Mesodermal cell (in vitro differentiated cells): ENCODE measurements at regions not wholly inside any gene's neighbourhood (a gene's known extent, or its start where the extent isn't known, plus 50 kb on each side); places are given as distances from the start of the nearest gene placed in this dataset.
"Not testable (repeated sequence)": the region's sequence is repeated elsewhere in the genome, so short reads cannot be mapped to it uniquely, and the experiment has no call there.

ENCODE experiments used
- H3K27ac ChIP-seq: 2 replicates; pipeline ENCODE4 v1.7.0; 2013; ENCODE audit warnings: mild to moderate bottlenecking, low read depth, low read length, moderate library complexity; ENCODE audit not compliant: severe bottlenecking
- H3K36me3 ChIP-seq: 2 replicates; pipeline ENCODE4 v1.7.1; 2013; ENCODE audit warnings: mild to moderate bottlenecking, low read length, moderate library complexity; ENCODE audit not compliant: control insufficient read depth, insufficient read depth
- H3K4me1 ChIP-seq: one replicate; pipeline ENCODE4 v1.7.1; 2013; ENCODE audit warnings: mild to moderate bottlenecking, low read length; ENCODE audit not compliant: insufficient read depth, control insufficient read depth, poor library complexity, severe bottlenecking
- H3K4me3 ChIP-seq: 2 replicates; pipeline ENCODE4 v1.7.0; 2013; ENCODE audit warnings: low read length, control low read depth, mild to moderate bottlenecking; ENCODE audit not compliant: insufficient read depth, poor library complexity, severe bottlenecking; ENCODE audit errors: extremely low read depth
- H3K9me3 ChIP-seq: 2 replicates; pipeline ENCODE4 v1.7.1; 2013; ENCODE audit warnings: mild to moderate bottlenecking, low read length, moderate library complexity; ENCODE audit not compliant: control insufficient read depth
- WGBS, 2 experiments: methylation state at CpG; one replicate each; pipeline ENCODE4 v1.1.5; 2013; ENCODE audit warnings: missing lambda C conversion rate in 2 of 2; ENCODE audit not compliant: insufficient coverage in 2 of 2; 5-methylcytosine and 5-hydroxymethylcytosine counted together

DNA sequence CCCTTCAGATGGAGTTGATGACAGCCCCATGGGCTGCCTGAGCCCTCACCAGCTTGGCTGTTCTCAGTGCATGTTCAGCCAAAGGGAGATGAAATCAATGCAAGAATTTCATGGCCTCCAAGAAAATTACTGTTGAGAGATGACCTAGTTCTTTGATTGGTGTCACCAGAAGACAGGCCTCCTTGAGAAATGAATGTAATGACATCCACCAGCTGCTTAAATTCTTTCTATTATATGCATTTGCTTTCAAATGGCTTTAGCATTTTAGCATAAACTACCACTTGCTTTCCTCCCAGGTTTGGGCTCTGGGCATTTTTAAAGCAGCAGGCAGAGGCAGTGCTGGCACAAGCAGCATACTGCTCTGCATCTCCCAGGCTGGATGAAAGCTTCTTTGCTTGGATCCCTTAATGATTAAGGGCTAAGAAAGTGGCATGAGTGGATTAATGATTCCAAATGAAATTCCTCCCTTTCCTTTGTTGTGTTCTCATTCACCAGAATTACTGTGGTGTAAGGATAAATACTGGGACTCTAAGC, 278.4 kb downstream of the ZNF326 start:
- Histone ChIP-seq H3K4me1 (no peaks in the 10 kb centered on the region), H3K36me3 (no peaks in the 10 kb centered on the region), H3K9me3 (no peaks in the 10 kb centered on the region), H3K4me3 (no peak overlapping the region), H3K27ac (no peak overlapping the region)

DNA sequence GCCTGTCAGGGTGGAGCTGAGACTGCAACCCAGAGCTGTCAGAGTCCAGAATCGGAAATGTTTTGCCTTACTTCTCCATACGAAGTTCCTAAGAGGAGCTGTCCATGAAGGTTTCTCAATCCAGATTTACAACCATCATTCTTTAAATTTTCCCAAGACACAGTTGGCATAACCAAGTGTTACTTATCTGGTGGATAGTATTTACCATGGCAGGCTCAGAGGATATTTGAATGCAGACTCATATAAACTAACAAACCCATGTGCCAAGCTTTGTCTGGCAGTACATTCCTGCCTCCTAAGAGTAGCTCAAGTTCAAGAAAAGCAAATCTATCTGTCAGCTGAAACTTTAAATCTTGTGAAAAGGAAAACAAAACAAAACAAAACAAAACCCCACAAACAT, 267.9 kb downstream of the ZNF326 start:
- no peak overlapping the region for H3K4me3 ChIP-seq

DNA sequence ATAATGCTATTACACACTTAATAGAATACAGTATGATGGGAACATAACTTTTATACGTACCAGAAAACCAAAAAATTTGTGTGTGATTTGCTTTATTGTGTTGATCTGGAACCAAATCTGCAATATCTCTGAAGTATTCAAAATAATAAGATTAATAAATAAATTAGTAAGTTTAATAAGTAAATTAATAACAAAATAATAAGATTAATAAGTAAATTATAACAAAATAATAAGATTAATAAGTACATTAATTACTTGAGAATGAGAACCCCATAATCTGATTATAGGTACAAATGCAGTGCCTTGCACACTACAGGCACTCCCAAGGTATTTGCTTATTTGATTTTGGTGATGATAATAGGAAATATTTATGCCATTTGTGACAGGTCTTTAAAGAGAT, 267.4 kb downstream of the ZNF326 start:
- WGBS, 2 experiments, result no CpG with 5 or more reads among the region's 1 CpG

More for the DNA sequence above, 267.9 kb downstream of the ZNF326 start:
- Histone ChIP-seq H3K4me1 (no peaks in the 10 kb centered on the region), H3K36me3 (no peaks in the 10 kb centered on the region), H3K9me3 (no peaks in the 10 kb centered on the region), H3K27ac (no peak overlapping the region)
- WGBS, 2 experiments, result 79 to 85% methylated on average over 2 of the region's 2 CpGs

DNA sequence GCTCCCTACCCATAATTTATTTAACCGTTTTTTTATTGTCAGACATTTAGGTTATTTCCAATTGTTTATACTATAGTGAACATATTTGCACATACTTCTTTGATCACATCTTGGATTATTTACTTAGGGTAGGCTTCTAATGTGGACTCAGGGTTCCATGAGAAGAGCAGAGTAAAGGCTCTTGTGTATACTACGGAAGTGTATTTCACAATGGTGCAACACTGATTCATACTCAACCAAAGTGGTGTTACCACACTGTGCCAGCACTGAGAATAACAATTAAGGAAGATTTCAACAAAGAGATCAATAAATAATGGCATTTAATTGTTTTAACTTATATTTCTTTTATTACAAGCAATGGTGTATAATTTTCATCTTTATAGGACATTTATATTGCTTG, 251.2 kb downstream of the ZNF326 start:
- Histone ChIP-seq H3K4me1 (no peaks in the 10 kb centered on the region), H3K27ac (no peak overlapping the region), H3K36me3 (no peaks in the 10 kb centered on the region), H3K4me3 (no peak overlapping the region), H3K9me3 (no peaks in the 10 kb centered on the region)
- WGBS, 2 experiments, result 100% methylated on average over 1 of the region's 2 CpGs; no CpG with 5 or more reads in 1 of the 2 experiments

More for the DNA sequence above, 267.4 kb downstream of the ZNF326 start:
- H3K9me3 ChIP-seq, result no peaks in the 10 kb centered on the region
- H3K36me3 ChIP-seq, result no peaks in the 10 kb centered on the region
- no peaks in the 10 kb centered on the region for H3K4me1 ChIP-seq
- no peak overlapping the region for H3K4me3 ChIP-seq
- H3K27ac ChIP-seq, result no peak overlapping the region

DNA sequence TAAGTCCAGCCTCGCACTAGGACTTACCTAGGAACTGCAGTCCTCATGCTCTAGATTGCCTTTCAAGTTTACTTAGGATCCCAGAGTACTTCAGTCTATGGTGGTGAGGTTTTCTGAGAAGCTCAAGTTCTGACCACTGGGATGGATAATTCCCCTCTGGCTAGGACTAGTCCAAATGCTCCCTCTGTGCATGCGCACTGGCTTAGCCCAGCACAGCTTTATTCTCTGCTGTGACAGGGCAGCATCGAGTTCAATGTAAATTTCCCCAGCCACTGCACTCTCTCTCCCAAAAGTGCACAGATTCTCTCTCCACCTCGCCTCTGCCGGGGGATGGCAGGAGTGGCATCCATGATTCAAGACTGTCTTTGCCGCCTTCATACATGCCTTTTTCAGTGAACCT, 241.6 kb downstream of the ZNF326 start:
- Histone ChIP-seq H3K36me3 (no peaks in the 10 kb centered on the region), H3K9me3 (no peaks in the 10 kb centered on the region), H3K4me1 (no peaks in the 10 kb centered on the region), H3K4me3 (no peak overlapping the region), H3K27ac (no peak overlapping the region)
- WGBS, 2 experiments, result 88 to 91% methylated on average over 4 to 5 of the region's 6 CpGs

DNA sequence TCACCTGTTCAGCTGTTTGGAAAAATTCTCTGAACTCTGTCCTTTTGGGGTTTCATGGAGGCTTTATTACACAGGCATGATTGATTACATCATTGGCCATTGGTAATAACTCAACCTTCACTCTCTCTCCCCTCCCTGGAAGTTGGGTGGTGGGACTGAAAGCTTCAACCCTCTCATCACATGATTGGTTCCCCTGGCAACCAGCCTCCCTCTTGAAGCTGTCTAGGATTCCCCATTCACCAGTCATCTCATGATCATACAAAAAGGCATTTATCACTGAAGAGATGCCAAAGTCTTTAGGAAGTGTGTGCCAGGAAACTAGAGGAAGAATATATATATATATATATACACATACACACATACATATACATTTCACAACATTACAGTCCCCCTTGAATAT, 228.5 kb downstream of the ZNF326 start:
- Histone ChIP-seq H3K4me1 (no peaks in the 10 kb centered on the region), H3K27ac (no peak overlapping the region), H3K36me3 (no peaks in the 10 kb centered on the region), H3K9me3 (peaks cover 7% of the 10 kb centered on the region), H3K4me3 (no peak overlapping the region)

DNA sequence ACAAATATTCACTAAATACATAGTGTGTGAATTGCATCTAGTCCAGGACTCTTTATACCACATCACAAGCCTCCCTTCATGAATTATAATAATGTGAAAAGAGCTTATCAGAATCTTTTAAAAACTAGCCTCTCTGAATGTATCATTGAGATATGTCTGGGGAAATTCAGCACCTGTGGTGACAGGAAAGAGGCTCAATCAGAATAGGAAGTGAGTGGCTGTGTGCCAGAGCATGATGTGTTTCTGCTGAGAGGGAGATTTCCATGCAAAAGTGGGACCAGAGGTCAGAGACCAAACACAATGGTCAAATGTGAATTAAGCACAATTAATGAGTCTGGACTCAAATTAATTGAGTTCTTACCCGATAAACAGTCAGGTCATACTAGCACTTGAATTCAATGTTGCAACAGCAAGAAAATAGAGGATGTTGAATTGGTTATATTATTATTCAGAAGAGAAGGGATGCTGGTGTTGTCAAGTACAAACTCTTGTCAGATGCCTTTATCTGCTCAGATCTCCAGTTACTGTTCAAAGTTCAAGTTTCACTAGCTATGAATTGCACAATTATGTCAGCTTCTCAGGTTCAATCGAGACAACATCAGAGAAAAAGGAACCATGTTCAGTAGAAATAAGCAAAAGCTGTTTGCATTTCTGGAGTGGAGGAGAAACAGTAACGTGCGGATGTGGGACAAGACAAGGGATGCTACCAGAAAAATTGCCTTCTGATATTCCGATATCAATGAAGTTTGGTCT, 226.2 kb downstream of the ZNF326 start:
- Histone ChIP-seq H3K27ac (no peak overlapping the region), H3K4me1 (no peaks in the 10 kb centered on the region), H3K36me3 (no peaks in the 10 kb centered on the region), H3K4me3 (no peak overlapping the region), H3K9me3 (peaks cover 7% of the 10 kb centered on the region)
- WGBS, 2 experiments, result 95 to 98% methylated on average over 4 to 5 of the region's 5 CpGs

DNA sequence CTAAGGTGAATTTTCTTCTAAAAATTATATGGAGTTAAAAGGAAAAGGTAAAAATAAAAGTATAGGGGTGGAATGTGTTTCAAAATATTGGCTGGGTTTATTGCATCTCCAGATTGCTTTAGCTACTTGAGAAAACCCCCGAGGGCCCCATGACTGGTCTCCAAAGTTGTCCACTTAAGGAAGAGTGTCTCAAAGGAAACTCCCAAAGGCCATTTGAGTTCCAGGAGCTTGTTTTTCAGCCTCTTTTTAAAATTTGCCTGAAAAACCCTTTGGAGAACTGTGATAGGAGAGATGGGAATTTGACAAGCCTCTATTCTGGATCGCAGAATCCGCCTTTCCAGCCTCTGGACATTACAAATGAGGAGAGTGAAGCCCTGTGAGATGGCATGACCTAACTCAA, 225.6 kb downstream of the ZNF326 start:
- Histone ChIP-seq H3K4me3 (no peak overlapping the region), H3K36me3 (no peaks in the 10 kb centered on the region), H3K9me3 (peaks cover 3% of the 10 kb centered on the region), H3K27ac (no peak overlapping the region), H3K4me1 (no peaks in the 10 kb centered on the region)
- 96 to 100% methylated on average over 1 to 3 of the region's 3 CpGs for WGBS, 2 experiments

DNA sequence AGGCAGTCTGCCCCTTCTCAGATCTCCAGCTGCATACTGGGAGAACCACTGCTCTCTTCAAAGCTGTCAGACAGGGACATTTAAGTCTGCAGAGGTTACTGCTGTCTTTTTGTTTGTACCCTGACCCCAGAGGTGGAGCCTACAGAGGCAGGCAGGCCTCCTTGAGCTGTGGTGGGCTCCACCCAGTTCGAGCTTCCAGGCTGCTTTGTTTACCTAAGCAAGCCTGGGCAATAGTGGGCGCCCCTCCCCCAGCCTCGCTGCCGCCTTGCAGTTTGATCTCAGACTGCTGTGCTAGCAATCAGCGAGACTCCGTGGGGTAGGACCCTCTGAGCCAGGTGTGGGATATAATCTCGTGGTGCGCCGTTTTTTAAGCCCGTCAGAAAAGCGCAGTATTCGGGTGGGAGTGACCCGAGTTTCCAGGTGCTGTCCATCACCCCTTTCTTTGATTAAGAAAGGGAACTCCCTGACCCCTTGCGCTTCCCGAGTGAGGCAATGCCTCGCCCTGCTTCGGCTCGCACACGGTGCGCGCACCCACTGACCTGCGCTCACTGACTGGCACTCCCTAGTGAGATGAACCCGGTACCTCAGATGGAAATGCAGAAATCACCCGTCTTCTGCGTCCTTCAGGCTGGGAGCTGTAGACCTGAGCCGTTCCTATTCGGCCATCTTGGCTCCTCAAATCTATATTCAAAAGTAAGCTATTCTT, 224.4 kb downstream of the ZNF326 start:
- not testable (repeated sequence) for H3K4me1 ChIP-seq, H3K9me3 ChIP-seq, H3K36me3 ChIP-seq, H3K27ac ChIP-seq
- 12 to 14% methylated on average over 12 to 17 of the region's 27 CpGs for WGBS, 2 experiments
- H3K4me3 ChIP-seq, result peak overlapping the region; percentile 25

DNA sequence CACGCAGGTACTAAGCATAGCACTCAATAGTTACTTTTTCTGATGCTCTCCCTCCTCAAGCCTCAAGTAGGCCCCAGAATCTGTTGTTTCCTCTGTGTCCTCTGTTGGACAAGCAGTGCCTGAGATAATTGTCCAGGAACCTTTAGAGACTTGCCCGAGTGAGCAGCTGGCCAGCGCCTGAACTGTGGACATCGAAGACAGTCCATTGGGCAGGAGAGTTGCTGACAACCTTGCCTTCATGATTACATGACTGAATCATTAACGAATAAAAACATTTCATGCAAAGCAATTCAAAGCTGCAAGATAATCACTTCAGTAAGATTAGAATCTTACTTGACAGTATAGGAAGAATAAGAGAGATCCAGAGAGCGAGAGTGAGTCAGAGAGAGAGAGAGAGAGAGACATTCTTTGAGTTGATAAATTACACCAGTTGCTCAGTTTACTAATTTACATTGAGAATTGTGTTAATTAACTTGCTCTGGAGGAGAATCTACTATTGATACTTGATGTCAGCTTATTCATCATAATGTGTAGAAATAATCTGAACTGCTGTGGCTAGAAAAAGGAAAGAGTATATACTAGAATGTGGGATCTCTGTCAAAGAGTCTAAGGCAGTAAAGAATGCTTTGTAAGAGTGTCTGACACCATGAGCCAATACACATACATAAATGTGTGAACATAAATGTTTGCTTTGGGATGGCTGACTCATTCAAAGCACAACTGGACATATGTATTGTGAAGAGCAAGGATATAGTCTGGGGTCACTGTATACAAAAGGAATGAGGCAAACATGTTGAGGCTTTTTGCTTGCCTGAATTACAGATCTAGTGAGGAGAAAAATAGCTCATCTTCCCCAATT, 216.0 kb downstream of the ZNF326 start:
- Histone ChIP-seq H3K36me3 (no peaks in the 10 kb centered on the region), H3K27ac (no peak overlapping the region), H3K4me1 (no peaks in the 10 kb centered on the region), H3K9me3 (no peaks in the 10 kb centered on the region), H3K4me3 (no peak overlapping the region)
- 95 to 96% methylated on average over 3 to 4 of the region's 6 CpGs for WGBS, 2 experiments
